Cortex of kidney (tissue), 1 donor: ENCODE measurements at regions not wholly inside any gene's neighbourhood (a gene's known extent, or its start where the extent isn't known, plus 50 kb on each side); places are given as distances from the start of the nearest gene placed in this dataset.
"Not testable (repeated sequence)": the region's sequence is repeated elsewhere in the genome, so short reads cannot be mapped to it uniquely, and the experiment has no call there.

ENCODE experiments used
- DNase-seq: peaks from one replicate; lab custom pipeline; 2025; lab: John Stamatoyannopoulos, UW

DNA sequence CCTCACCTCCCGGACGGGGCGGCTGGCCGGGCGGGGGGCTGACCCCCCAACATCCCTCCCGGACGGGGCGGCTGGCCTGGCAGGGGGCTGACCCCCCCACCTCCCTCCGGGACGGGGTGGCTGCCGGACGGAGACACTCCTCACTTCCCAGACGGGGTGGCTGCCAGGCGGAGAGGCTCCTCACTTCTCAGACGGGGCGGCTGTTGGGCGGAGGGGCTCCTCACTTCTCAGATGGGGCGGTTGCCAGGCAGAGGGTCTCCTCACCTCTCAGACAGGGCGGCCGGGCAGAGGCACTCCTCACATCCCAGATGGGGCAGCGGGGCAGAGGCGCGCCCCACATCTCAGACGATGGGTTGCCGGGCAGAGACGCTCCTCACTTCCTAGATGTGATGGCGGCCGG, 1280.7 kb upstream of the SEL1L start:
- not testable (repeated sequence) for DNase-seq

DNA sequence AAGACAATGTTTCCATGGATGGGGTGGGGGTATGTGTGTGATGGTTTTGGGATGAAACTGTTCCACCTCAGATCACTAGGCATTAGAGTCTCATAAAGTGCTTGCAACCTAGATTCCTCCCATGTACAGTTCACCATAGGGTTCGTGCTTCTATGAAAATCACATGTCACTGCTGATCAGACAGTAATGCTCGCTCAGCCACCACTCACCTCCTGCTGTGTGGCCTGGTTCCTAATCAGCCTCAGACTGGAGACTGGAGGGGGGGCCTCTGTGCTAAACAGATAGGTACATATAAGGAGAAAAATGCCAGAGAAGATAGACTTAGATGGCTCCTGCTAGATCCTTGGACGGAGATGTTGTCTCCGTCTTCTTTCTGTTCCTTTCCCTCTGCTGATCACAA, 1296.9 kb upstream of the SEL1L start:
- no peak for DNase-seq

DNA sequence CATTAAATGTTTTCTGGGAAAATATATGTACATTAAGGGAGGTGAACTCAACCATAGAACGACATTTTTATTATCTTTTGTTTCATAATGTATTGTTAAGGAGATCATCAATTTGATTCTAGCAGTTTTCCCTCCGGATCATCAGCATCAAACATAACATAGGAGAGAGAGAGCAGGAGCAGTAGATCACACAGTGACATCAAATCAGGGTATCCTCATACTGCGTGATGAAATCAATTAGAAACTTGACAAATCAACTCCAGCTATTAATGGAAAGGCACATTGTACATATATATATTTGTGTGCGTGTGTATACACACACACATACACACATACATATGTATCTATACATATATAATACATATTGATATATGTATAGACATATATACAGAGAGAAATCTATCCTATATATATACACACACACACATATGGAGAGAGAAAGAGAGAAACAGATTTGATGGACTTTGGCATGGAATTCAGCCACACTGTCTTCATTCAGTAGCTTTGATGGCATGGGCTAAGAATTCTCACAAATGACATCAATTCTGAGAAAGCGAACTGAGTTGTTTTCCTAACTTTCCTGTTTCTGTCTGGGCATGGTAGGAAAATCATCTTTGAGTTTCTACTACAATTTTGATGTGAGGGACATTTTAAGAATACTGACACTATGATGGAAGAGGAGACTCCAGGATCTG, 1302.8 kb upstream of the SEL1L start:
- no peak for DNase-seq

- DNase-seq = no peak
Observed at GRCh38 chr14:82837611-82838140, 1304.0 kb upstream of the SEL1L start.

DNA sequence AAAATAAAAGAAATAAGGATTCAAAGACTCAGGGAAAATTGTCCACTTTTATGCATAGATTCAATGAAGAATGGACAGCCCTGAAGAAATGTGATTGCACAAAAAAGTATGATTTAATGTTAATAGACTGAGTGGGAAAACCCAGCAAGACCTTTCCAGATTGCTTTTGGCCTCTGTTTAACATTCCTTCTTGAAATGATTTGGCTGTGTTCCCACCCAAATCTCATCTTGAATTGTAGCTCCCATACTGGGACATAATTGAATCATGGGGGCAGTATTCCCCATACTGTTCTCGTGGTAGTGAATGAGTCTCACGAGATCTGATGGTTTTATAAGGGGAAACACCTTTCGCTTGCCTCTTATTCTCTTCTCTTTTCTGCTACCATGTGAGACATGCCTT, 1316.9 kb upstream of the SEL1L start:
- no peak for DNase-seq

DNA sequence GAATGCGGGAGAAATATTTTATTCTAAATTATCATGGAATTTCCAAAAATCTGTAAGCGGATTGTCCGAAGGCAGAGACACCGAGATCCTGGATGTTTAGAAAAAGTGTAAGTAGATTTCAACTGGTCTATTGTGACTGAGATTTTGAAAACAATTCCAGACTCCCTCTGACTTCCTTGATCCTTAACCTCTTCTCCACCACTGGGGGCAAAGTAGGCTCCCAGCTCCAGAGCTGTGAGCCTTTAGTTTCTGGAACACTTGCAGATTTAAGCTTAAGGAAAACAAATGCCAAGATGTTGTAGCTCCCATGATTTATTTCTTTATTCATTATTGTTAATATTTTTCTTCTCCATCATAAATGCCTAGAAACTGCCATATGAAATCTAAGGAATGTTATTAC, 1320.5 kb upstream of the SEL1L start:
- DNase-seq = no peak

GRCh38 chr14:82854901-82855300, 1321.2 kb upstream of the SEL1L start:
- DNase-seq = no peak

- no peak for DNase-seq
Observed at GRCh38 chr14:82855912-82856391, 1322.3 kb upstream of the SEL1L start.

DNA sequence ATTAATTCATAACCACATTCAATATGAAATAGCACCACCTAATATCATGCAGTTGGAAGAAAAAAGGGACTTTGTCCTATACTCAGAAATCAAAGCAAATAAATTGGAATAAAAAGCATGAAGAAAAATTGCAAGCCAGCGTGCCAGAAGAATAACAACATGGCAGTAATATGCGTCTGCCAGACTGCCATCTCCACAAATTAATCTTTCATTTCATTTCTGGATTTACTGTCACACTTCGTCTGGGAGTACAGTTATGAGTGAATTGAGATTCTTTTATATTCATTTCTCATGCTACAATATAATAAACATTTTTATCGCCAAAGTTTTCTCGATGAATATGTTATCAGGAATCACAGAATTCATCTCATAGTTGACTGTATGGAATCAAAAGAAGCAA, 1327.7 kb upstream of the SEL1L start:
- DNase-seq = no peak

- DNase-seq = no peak
Observed at GRCh38 chr14:82872494-82872893, 1338.8 kb upstream of the SEL1L start.

DNA sequence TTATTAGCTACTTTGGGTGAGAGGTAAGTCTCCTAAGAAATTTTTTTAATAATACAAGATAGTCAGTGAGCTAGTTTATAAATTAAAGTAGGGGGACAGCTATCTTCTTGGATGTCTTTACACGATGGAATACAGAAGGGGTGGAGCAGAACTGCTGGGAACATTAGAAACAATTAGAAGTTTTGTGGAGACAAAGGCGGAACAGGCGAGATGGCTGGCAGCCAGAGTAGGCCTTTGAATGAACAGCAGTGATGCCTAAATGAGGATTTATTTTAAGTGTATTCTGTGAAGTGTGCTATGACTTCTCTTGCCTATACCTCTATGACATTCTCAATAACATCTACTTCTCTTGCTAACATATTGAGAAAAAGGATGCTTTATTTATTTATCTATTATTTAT, 1345.3 kb upstream of the SEL1L start:
- no peak for DNase-seq

- DNase-seq = no peak
Observed at GRCh38 chr14:82879949-82880535, 1346.4 kb upstream of the SEL1L start.

DNA sequence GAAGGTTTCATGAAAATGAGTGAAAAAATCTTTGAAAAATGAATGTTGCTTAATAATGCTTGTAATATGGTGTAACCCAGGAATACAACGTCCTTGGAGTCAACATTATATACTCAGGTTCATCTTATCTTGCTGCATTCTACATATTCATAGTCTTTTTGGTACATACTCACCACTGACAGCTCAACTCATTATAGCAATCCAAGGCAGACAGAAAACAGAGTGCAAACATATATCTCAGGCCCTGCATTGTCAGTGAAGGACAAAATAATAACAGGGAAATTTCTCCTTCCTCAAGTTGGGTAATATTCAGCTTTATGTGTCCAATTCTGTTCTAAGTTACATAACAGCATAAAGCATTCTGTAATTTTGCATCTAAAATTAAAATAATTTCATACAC, 1353.0 kb upstream of the SEL1L start:
- DNase-seq = no peak

DNA sequence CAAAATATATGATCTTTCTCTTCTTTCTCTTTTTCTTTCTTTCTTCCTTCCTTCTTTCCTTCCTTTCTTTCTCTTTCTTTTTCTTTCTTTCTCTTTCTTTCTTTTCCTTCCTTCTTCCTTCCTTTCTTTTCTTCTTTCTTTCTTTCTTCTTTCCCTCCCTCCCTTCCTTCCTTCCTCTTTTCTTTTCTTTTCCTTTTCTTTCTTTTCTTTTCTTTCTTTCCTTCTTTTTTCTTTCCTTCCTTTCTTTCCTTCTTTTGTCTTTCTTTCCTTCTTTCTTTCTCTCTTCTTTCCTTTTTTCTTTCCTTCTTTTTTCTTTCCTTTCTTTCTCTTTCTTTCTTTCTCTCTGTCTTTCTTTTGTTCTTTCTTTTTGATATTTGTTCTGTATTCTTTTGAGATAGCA, 1356.0 kb upstream of the SEL1L start:
- DNase-seq = no peak

DNA sequence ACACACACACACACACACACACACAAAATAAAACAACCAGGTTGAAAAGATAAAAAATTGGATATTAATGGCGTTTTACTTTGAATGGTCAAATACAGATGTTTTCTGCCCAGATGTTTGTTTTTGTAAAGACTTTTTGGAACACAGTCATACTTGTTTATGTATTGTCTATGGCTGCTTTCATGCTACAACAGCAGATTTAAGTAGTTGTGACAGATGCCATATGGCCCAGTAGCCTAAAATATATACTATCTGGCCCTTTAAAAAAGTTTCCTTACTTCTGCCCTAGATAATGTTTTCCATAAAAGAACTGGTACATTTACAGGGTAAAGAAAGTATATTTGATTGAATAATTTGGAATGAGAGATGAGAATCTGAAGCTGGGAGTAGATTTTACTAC, 1362.8 kb upstream of the SEL1L start:
- DNase-seq = no peak

- DNase-seq = no peak
Observed at GRCh38 chr14:82897469-82898308, 1364.0 kb upstream of the SEL1L start.

GRCh38 chr14:82905762-82906161, 1372.1 kb upstream of the SEL1L start:
- no peak for DNase-seq

- no peak for DNase-seq
Observed at GRCh38 chr14:82911930-82912329, 1378.3 kb upstream of the SEL1L start.

DNA sequence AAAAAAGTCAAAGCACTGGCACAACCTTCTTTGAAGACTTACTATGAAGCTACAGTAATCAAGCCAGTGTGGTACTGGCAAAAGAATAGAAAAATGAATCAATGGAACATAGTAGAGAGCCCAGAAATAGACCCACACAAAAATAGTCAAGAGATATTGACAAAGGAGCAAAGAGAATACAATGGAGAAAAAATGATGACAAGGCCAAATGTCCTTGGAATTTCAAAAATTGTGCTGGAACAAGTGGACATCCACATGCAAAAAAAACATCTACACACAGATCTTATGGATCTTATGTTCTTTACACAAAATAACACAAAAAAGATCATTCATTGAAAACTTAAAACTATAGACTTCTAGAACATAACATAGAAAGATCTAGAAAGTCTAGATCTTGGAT, 1379.7 kb upstream of the SEL1L start:
- no peak for DNase-seq

DNA sequence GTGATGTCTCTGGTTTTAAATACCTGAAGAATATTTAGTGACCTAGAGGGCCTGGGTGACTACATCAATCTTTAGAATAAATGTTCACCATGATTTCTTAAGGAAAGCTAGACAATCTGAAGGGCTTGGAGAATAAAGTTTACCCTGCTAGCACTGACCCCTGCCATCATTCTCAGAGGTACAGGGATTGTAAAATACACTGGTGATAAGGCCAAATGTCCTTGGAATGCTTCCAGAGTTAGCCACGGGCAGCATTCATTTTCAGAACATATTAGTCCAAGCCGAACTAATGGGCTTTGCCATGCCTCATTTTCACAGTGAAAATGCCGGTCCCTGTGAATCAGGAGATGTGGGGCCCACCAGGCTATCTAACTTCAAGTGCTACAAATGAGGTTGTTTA, 1381.7 kb upstream of the SEL1L start:
- no peak for DNase-seq

- DNase-seq = no peak
Observed at GRCh38 chr14:82935691-82936090, 1402.0 kb upstream of the SEL1L start.

- no peak for DNase-seq
Observed at GRCh38 chr14:82951171-82951570, 1417.5 kb upstream of the SEL1L start.

GRCh38 chr14:82963756-82964155, 1430.1 kb upstream of the SEL1L start:
- no peak for DNase-seq
